AG04449 (cell line): ENCODE measurements at regions not wholly inside any gene's neighbourhood (a gene's known extent, or its start where the extent isn't known, plus 50 kb on each side); places are given as distances from the start of the nearest gene placed in this dataset.
"Not testable (repeated sequence)": the region's sequence is repeated elsewhere in the genome, so short reads cannot be mapped to it uniquely, and the experiment has no call there.

ENCODE experiments used
- CTCF ChIA-PET: fragments of 350-600 bp; formaldehyde crosslinking; extraction: SDS; loops from one replicate; lab custom pipeline; 2021; ENCODE audit warnings: antibody characterized with exemption; lab: Yijun Ruan, JAX
- POLR2A ChIA-PET: fragments of 400-600, 350-600 bp; formaldehyde crosslinking; extraction: SDS; loops from one replicate; lab custom pipeline; 2020; ENCODE audit warnings: antibody characterized with exemption, inconsistent platforms; lab: Yijun Ruan, JAX
- DNase-seq: peaks from one replicate; pipeline ENCODE4 v3.0.0-alpha.2; 2010; ENCODE audit warnings: low read depth, low spot score
- H3K4me3 ChIP-seq: 2 replicates; pipeline ENCODE4 v1.5.1; 2011; ENCODE audit warnings: low read depth, mild to moderate bottlenecking, control low read depth, low read length
- CTCF ChIP-seq: IDR thresholded peaks from one replicate; pipeline ENCODE4 v1.5.1; 2011; ENCODE audit warnings: mild to moderate bottlenecking, moderate library complexity, low read length, control low read depth, inconsistent platforms; ENCODE audit not compliant: insufficient read depth; ENCODE audit errors: missing control alignments

GRCh38 chr4:131347816-131348215 lies 1801.3 kb upstream of the PCDH10 start:
- DNase-seq = no peak
- TF ChIP-seq CTCF = no peak
- CTCF ChIA-PET = no interaction called here
- H3K4me3 ChIP-seq = no peak overlapping the region
- POLR2A ChIA-PET = no interaction called here

- CTCF ChIA-PET = no interaction called here
- POLR2A ChIA-PET = no interaction called here
- no peak for DNase-seq
- no peak for TF ChIP-seq CTCF
- no peak overlapping the region for H3K4me3 ChIP-seq
These were observed 1800.8 kb upstream of the PCDH10 start for GRCh38 chr4:131348263-131348662.

- H3K4me3 ChIP-seq, DNase-seq, POLR2A ChIA-PET, CTCF ChIA-PET: not testable (repeated sequence)
These were observed 1796.7 kb upstream of the PCDH10 start for GRCh38 chr4:131352371-131352770.

- no peak for TF ChIP-seq CTCF
- H3K4me3 ChIP-seq = no peak overlapping the region
- ChIA-PET CTCF (no interaction called here), POLR2A (no interaction called here)
- no peak for DNase-seq
These were observed 1782.4 kb upstream of the PCDH10 start for GRCh38 chr4:131366714-131367113.

GRCh38 chr4:131367441-131367840 lies 1781.7 kb upstream of the PCDH10 start:
- H3K4me3 ChIP-seq = no peak overlapping the region
- POLR2A ChIA-PET = no interaction called here
- TF ChIP-seq CTCF = no peak
- CTCF ChIA-PET = no interaction called here
- no peak for DNase-seq

GRCh38 chr4:131370846-131371245 lies 1778.2 kb upstream of the PCDH10 start:
- ChIA-PET POLR2A (no interaction called here), CTCF (no interaction called here)
- no peak for TF ChIP-seq CTCF
- DNase-seq = no peak
- no peak overlapping the region for H3K4me3 ChIP-seq

- H3K4me3 ChIP-seq = no peak overlapping the region
- TF ChIP-seq CTCF = no peak
- CTCF ChIA-PET = no interaction called here
- POLR2A ChIA-PET = no interaction called here
- no peak for DNase-seq
These were observed 1768.0 kb upstream of the PCDH10 start for GRCh38 chr4:131381055-131381454.
